NB4 (cell line): ENCODE measurements at regions not wholly inside any gene's neighbourhood (a gene's known extent, or its start where the extent isn't known, plus 50 kb on each side); places are given as distances from the start of the nearest gene placed in this dataset.

Experiments
- MYC ChIP-seq: IDR thresholded peaks from 2 replicates; pipeline ENCODE4 v1.6.1; 2011; ENCODE audit warnings: low read depth, low read length
- POLR2A ChIP-seq: IDR thresholded peaks from 2 replicates; pipeline ENCODE4 v1.6.1; 2011; ENCODE audit warnings: mild to moderate bottlenecking; ENCODE audit not compliant: insufficient read length; ENCODE audit errors: extremely low read depth
- TF ChIP-seq, protein P1 (sequence below): IDR thresholded peaks from one replicate; pipeline ENCODE4 v1.5.1; 2012; ENCODE audit warnings: low read depth, low read length
- TF ChIP-seq, protein P2 (sequence below): IDR thresholded peaks from 2 replicates; pipeline ENCODE4 v1.6.1; 2011; ENCODE audit warnings: low read depth, low read length

DNA sequence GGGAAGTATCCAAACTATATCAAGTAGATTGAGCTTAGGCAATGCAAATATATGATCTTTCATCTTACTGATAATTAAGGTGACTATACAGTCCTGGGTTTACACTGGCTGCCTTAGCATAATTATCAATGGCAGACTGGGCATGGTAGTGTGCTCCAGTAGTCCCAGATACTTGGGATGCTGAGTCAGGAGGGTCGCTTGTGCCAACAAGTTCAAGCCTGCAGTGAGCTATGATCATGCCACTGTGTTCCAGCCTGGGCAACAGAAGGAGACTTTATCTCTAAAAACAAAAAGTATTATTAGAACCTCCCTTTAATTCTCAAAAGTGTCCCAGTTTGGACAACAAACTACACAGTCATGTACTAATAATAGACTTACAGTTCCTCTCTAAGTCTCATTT lies 99.4 kb upstream of the RASGEF1B start:
- TF ChIP-seq, protein P1, sequence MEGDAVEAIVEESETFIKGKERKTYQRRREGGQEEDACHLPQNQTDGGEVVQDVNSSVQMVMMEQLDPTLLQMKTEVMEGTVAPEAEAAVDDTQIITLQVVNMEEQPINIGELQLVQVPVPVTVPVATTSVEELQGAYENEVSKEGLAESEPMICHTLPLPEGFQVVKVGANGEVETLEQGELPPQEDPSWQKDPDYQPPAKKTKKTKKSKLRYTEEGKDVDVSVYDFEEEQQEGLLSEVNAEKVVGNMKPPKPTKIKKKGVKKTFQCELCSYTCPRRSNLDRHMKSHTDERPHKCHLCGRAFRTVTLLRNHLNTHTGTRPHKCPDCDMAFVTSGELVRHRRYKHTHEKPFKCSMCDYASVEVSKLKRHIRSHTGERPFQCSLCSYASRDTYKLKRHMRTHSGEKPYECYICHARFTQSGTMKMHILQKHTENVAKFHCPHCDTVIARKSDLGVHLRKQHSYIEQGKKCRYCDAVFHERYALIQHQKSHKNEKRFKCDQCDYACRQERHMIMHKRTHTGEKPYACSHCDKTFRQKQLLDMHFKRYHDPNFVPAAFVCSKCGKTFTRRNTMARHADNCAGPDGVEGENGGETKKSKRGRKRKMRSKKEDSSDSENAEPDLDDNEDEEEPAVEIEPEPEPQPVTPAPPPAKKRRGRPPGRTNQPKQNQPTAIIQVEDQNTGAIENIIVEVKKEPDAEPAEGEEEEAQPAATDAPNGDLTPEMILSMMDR = no peak
- TF ChIP-seq POLR2A = no peak
- TF ChIP-seq, protein P2, sequence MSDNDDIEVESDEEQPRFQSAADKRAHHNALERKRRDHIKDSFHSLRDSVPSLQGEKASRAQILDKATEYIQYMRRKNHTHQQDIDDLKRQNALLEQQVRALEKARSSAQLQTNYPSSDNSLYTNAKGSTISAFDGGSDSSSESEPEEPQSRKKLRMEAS = no peak
- TF ChIP-seq MYC = no peak
